Smooth muscle cell of the brain vasculature (primary cell): ENCODE measurements at regions not wholly inside any gene's neighbourhood (a gene's known extent, or its start where the extent isn't known, plus 50 kb on each side); places are given as distances from the start of the nearest gene placed in this dataset.

ENCODE experiments used
- DNase-seq: peaks from one replicate; pipeline ENCODE4 v3.0.0-alpha.2; 2012; ENCODE audit warnings: low read depth, low spot score

GRCh38 chr11:25958045-25958444 lies 373.9 kb upstream of the ANO3 start:
- no peak for DNase-seq

- DNase-seq: no peak
Observed at GRCh38 chr11:25961539-25961938, 370.4 kb upstream of the ANO3 start.

GRCh38 chr11:25970726-25971508 lies 361.0 kb upstream of the ANO3 start:
- DNase-seq: no peak

- no peak for DNase-seq
Observed at GRCh38 chr11:25980091-25980490, 351.8 kb upstream of the ANO3 start.

- DNase-seq: peak; percentile 60
Observed at GRCh38 chr11:25981998-25982397, 349.9 kb upstream of the ANO3 start.

GRCh38 chr11:25983280-25983679 lies 348.6 kb upstream of the ANO3 start:
- DNase-seq: no peak

GRCh38 chr11:25988178-25988577 lies 343.8 kb upstream of the ANO3 start:
- no peak for DNase-seq

GRCh38 chr11:25990406-25990805 lies 341.5 kb upstream of the ANO3 start:
- no peak for DNase-seq

GRCh38 chr11:25991476-25991875 lies 340.5 kb upstream of the ANO3 start:
- no peak for DNase-seq

GRCh38 chr11:25992294-25992693 lies 339.6 kb upstream of the ANO3 start:
- no peak for DNase-seq

GRCh38 chr11:25993016-25993415 lies 338.9 kb upstream of the ANO3 start:
- DNase-seq: no peak

- no peak for DNase-seq
Observed at GRCh38 chr11:26011474-26011873, 320.5 kb upstream of the ANO3 start.

- no peak for DNase-seq
Observed at GRCh38 chr11:26014456-26015115, 317.3 kb upstream of the ANO3 start.

GRCh38 chr11:26017322-26017860 lies 314.5 kb upstream of the ANO3 start:
- DNase-seq: no peak

GRCh38 chr11:26017903-26018302 lies 314.0 kb upstream of the ANO3 start:
- no peak for DNase-seq

- DNase-seq: no peak
Observed at GRCh38 chr11:26018336-26018735, 313.6 kb upstream of the ANO3 start.

- no peak for DNase-seq
Observed at GRCh38 chr11:26019386-26019785, 312.5 kb upstream of the ANO3 start.

GRCh38 chr11:26021017-26021416 lies 310.9 kb upstream of the ANO3 start:
- no peak for DNase-seq

GRCh38 chr11:26023057-26023456 lies 308.9 kb upstream of the ANO3 start:
- DNase-seq: no peak

GRCh38 chr11:26025676-26026075 lies 306.3 kb upstream of the ANO3 start:
- DNase-seq: no peak

GRCh38 chr11:26026078-26026477 lies 305.9 kb upstream of the ANO3 start:
- no peak for DNase-seq

- DNase-seq: no peak
Observed at GRCh38 chr11:26027887-26028286, 304.0 kb upstream of the ANO3 start.

- peak; percentile 2 for DNase-seq
Observed at GRCh38 chr11:26028393-26028911, 303.5 kb upstream of the ANO3 start.
